ENCODE measurements at regions not wholly inside any gene's neighbourhood (a gene's known extent, or its start where the extent isn't known, plus 50 kb on each side); places are given as distances from the start of the nearest gene placed in this dataset.

GRCh38 chr1:25110485-25110884 lies 121.8 kb downstream of the SYF2 start:
- no peak for TF ChIP-seq CTCF (IDR thresholded peaks at IDR 0.05; ENCODE audit: low read depth, low read length)

GRCh38 chr1:25110036-25110435 lies 122.3 kb downstream of the SYF2 start:
- Histone ChIP-seq H3K36me3 (no peaks in the 10 kb centered on the region), H3K4me3 (ENCODE audit: low read depth, low read length) (no peak overlapping the region), H3K9me3 (no peaks in the 10 kb centered on the region), H3K27me3 (no peaks in the 10 kb centered on the region), H3K4me1 (no peaks in the 10 kb centered on the region)
- no peak for DNase-seq
- no peak for TF ChIP-seq CTCF (IDR thresholded peaks at IDR 0.05; ENCODE audit: low read depth, low read length)

More at GRCh38 chr1:25110485-25110884, 121.8 kb downstream of the SYF2 start:
- H3K36me3 ChIP-seq, result no peaks in the 10 kb centered on the region
- H3K9me3 ChIP-seq, result no peaks in the 10 kb centered on the region
- DNase-seq, result no peak
- no peak overlapping the region for H3K4me3 ChIP-seq (ENCODE audit: low read depth, low read length)
- no peaks in the 10 kb centered on the region for H3K27me3 ChIP-seq
- H3K4me1 ChIP-seq, result no peaks in the 10 kb centered on the region

- Histone ChIP-seq H3K27me3 (no peaks in the 10 kb centered on the region), H3K9me3 (no peaks in the 10 kb centered on the region)
Measured at GRCh38 chr1:25109531-25109951, 122.8 kb downstream of the SYF2 start.

GRCh38 chr1:25107643-25108010 lies 124.7 kb downstream of the SYF2 start:
- H3K27me3 ChIP-seq, result no peaks in the 10 kb centered on the region
- H3K4me3 ChIP-seq (ENCODE audit: low read depth, low read length), result no peak overlapping the region
- TF ChIP-seq CTCF (IDR thresholded peaks at IDR 0.05; ENCODE audit: low read depth, low read length), result no peak
- no peaks in the 10 kb centered on the region for H3K4me1 ChIP-seq
- no peaks in the 10 kb centered on the region for H3K36me3 ChIP-seq
- H3K9me3 ChIP-seq, result no peaks in the 10 kb centered on the region
- DNase-seq, result no peak

More at GRCh38 chr1:25109531-25109951, 122.8 kb downstream of the SYF2 start:
- DNase-seq, result no peak
- no peaks in the 10 kb centered on the region for H3K36me3 ChIP-seq
- H3K4me1 ChIP-seq, result no peaks in the 10 kb centered on the region
- TF ChIP-seq CTCF (IDR thresholded peaks at IDR 0.05; ENCODE audit: low read depth, low read length), result no peak
- no peak overlapping the region for H3K4me3 ChIP-seq (ENCODE audit: low read depth, low read length)

- Histone ChIP-seq H3K36me3 (no peaks in the 10 kb centered on the region), H3K4me3 (ENCODE audit: low read depth, low read length) (no peak overlapping the region), H3K9me3 (no peaks in the 10 kb centered on the region), H3K27me3 (no peaks in the 10 kb centered on the region), H3K4me1 (no peaks in the 10 kb centered on the region)
- no peak for DNase-seq
- no peak for TF ChIP-seq CTCF (IDR thresholded peaks at IDR 0.05; ENCODE audit: low read depth, low read length)
Measured at GRCh38 chr1:25106976-25107642, 125.2 kb downstream of the SYF2 start.

GRCh38 chr1:25106352-25106751 lies 126.0 kb downstream of the SYF2 start:
- no peaks in the 10 kb centered on the region for H3K4me1 ChIP-seq
- H3K36me3 ChIP-seq, result no peaks in the 10 kb centered on the region

More at GRCh38 chr1:25106352-25106751, 126.0 kb downstream of the SYF2 start:
- Histone ChIP-seq H3K9me3 (no peaks in the 10 kb centered on the region), H3K4me3 (ENCODE audit: low read depth, low read length) (no peak overlapping the region), H3K27me3 (no peaks in the 10 kb centered on the region)
- DNase-seq, result no peak
- TF ChIP-seq CTCF (IDR thresholded peaks at IDR 0.05; ENCODE audit: low read depth, low read length), result no peak

Measured in BE2C (cell line).